Activated T-helper 17 cell treated with anti-CD3 and anti-CD28 coated beads, Interleukin-2, amount 50 U/mL, for 72 hours (primary cell): ENCODE measurements at regions not wholly inside any gene's neighbourhood (a gene's known extent, or its start where the extent isn't known, plus 50 kb on each side); places are given as distances from the start of the nearest gene placed in this dataset.
"Not testable (repeated sequence)": the region's sequence is repeated elsewhere in the genome, so short reads cannot be mapped to it uniquely, and the experiment has no call there.

Source experiments
- ATAC-seq: fragments of 150-1000 bp; cut with Tn5 transposase; replicated peaks from 2 replicates; pipeline ENCODE4 v1.10.0; 2021; ENCODE audit warnings: mild to moderate bottlenecking, moderate library complexity
- H3K27ac Mint-ChIP-seq: one replicate; pipeline ENCODE4 v1.8.0; 2022; ENCODE audit warnings: mixed read lengths
- H3K27me3 Mint-ChIP-seq: one replicate; pipeline ENCODE4 v1.8.0; 2022; ENCODE audit warnings: mixed read lengths
- H3K36me3 Mint-ChIP-seq: one replicate; pipeline ENCODE4 v1.8.0; 2022; ENCODE audit warnings: low read depth, mild to moderate bottlenecking, mixed read lengths
- H3K4me1 Mint-ChIP-seq: one replicate; pipeline ENCODE4 v1.8.0; 2022; ENCODE audit warnings: mixed read lengths
- H3K4me3 Mint-ChIP-seq: one replicate; pipeline ENCODE4 v1.8.0; 2022; ENCODE audit warnings: mild to moderate bottlenecking, mixed read lengths
- H3K9me3 Mint-ChIP-seq: one replicate; pipeline ENCODE4 v1.8.0; 2022; ENCODE audit warnings: mixed read lengths

- no peaks in the 10 kb centered on the region for H3K9me3 Mint-ChIP-seq
- H3K4me1 Mint-ChIP-seq = no peaks in the 10 kb centered on the region
- no peak overlapping the region for H3K27ac Mint-ChIP-seq
- no peak overlapping the region for H3K4me3 Mint-ChIP-seq
- no peaks in the 10 kb centered on the region for H3K36me3 Mint-ChIP-seq
- H3K27me3 Mint-ChIP-seq = peaks cover 49% of the 10 kb centered on the region
- ATAC-seq = no peak
These were observed 73.2 kb downstream of the NPEPL1 start for GRCh38 chr20:58765780-58766179.

- not testable (repeated sequence) for H3K4me3 Mint-ChIP-seq, H3K36me3 Mint-ChIP-seq, H3K9me3 Mint-ChIP-seq, ATAC-seq, H3K4me1 Mint-ChIP-seq, H3K27ac Mint-ChIP-seq
- peaks cover 56% of the 10 kb centered on the region for H3K27me3 Mint-ChIP-seq
These were observed 75.2 kb downstream of the NPEPL1 start for GRCh38 chr20:58767817-58768216.
